WTC11 (cell line): ENCODE measurements at regions not wholly inside any gene's neighbourhood (a gene's known extent, or its start where the extent isn't known, plus 50 kb on each side); places are given as distances from the start of the nearest gene placed in this dataset.

ENCODE experiments used
- ATAC-seq: fragments of 200-7000 bp; cut with Tn5 transposase; 2 replicates; pipeline ENCODE4 v1.10.0; 2021; ENCODE audit warnings: mild to moderate bottlenecking, moderate library complexity
- CTCF ChIA-PET: fragments of 300-600 bp; sonication (Branson Sonifier 250); formaldehyde crosslinking; loops from one replicate; lab custom pipeline; 2021; ENCODE audit warnings: antibody characterized with exemption; lab: Charles Lee
- POLR2A ChIA-PET: fragments of 350-600 bp; sonication (Branson Sonifier 250); formaldehyde crosslinking; loops from one replicate; lab custom pipeline; 2021; ENCODE audit warnings: antibody characterized with exemption; lab: Charles Lee
- DNase-seq: peaks from one replicate; pipeline ENCODE4 v3.0.0; 2021; ENCODE audit warnings: low spot score
- H3K27ac Mint-ChIP-seq: 2 replicates; pipeline ENCODE4 v1.8.0; 2021; ENCODE audit warnings: mixed read lengths
- H3K27me3 Mint-ChIP-seq: 2 replicates; pipeline ENCODE4 v1.8.0; 2021; ENCODE audit warnings: low read depth, mild to moderate bottlenecking, moderate library complexity, mixed read lengths
- H3K36me3 Mint-ChIP-seq: 2 replicates; pipeline ENCODE4 v1.8.0; 2021; ENCODE audit warnings: mixed read lengths
- H3K4me1 Mint-ChIP-seq: 2 replicates; pipeline ENCODE4 v1.8.0; 2022; ENCODE audit warnings: mixed read lengths
- H3K4me3 Mint-ChIP-seq: 2 replicates; pipeline ENCODE4 v1.8.0; 2021; ENCODE audit warnings: mild to moderate bottlenecking, moderate library complexity, mixed read lengths
- H3K9me3 Mint-ChIP-seq: 2 replicates; pipeline ENCODE4 v1.8.0; 2021; ENCODE audit warnings: mixed read lengths
- ATF1 ChIP-seq: sonication (generic); formaldehyde crosslinking; IDR thresholded peaks from 2 replicates; pipeline ENCODE4 v1.8.1; 2023; ENCODE audit warnings: mild to moderate bottlenecking, moderate library complexity, missing genetic modification reagents
- ESRRA ChIP-seq: sonication (generic); formaldehyde crosslinking; IDR thresholded peaks from 2 replicates; pipeline ENCODE4 v1.8.1; 2022; ENCODE audit warnings: mild to moderate bottlenecking, missing genetic modification reagents, borderline replicate concordance
- ETV6 ChIP-seq: sonication (generic); formaldehyde crosslinking; IDR thresholded peaks from 2 replicates; pipeline ENCODE4 v1.8.1; 2022; ENCODE audit warnings: mild to moderate bottlenecking, missing genetic modification reagents
- GTF2I ChIP-seq: fragments of 250-450 bp; sonication (Bioruptor Pico); conservative IDR thresholded peaks from 2 replicates; pipeline ENCODE4 v1.4.0; 2021; ENCODE audit warnings: mild to moderate bottlenecking
- NR3C1 ChIP-seq: sonication (generic); formaldehyde crosslinking; conservative IDR thresholded peaks from 2 replicates; pipeline ENCODE4 v1.8.1; 2023; ENCODE audit warnings: low read depth, mild to moderate bottlenecking, missing genetic modification reagents
- SOX15 ChIP-seq: fragments of 250-450 bp; sonication (Bioruptor Pico); IDR thresholded peaks from 2 replicates; pipeline ENCODE4 v1.9.0; 2021; ENCODE audit warnings: mild to moderate bottlenecking
- ZNF219 ChIP-seq: sonication (generic); formaldehyde crosslinking; IDR thresholded peaks from 2 replicates; pipeline ENCODE4 v1.8.0; 2023; ENCODE audit warnings: missing genetic modification reagents, mild to moderate bottlenecking, borderline replicate concordance
- ZNF263 ChIP-seq: sonication (generic); formaldehyde crosslinking; IDR thresholded peaks from 2 replicates; pipeline ENCODE4 v1.8.1; 2022; ENCODE audit warnings: low read depth, mild to moderate bottlenecking, moderate library complexity, missing genetic modification reagents
- ZNF396 ChIP-seq: fragments of 250-450 bp; sonication (Bioruptor Pico); IDR thresholded peaks from 2 replicates; pipeline ENCODE4 v1.8.0; 2021; ENCODE audit warnings: mild to moderate bottlenecking, moderate library complexity, borderline replicate concordance
- ZNF423 ChIP-seq: fragments of 250-450 bp; sonication (Bioruptor Pico); IDR thresholded peaks from 2 replicates; pipeline ENCODE4 v2.1.2; 2022; ENCODE audit warnings: mild to moderate bottlenecking, moderate library complexity
- TF ChIP-seq, protein P1 (sequence below): sonication (generic); formaldehyde crosslinking; IDR thresholded peaks from 2 replicates; pipeline ENCODE4 v1.8.1; 2022; ENCODE audit warnings: low read depth, missing genetic modification reagents, borderline replicate concordance
- TF ChIP-seq, protein P2 (sequence below): sonication (generic); formaldehyde crosslinking; IDR thresholded peaks from 2 replicates; pipeline ENCODE4 v1.8.1; 2023; ENCODE audit warnings: mild to moderate bottlenecking, missing genetic modification reagents, moderate library complexity
- TF ChIP-seq, protein P3 (sequence below): fragments of 250-450 bp; sonication (Bioruptor Pico); IDR thresholded peaks from 2 replicates; pipeline ENCODE4 v1.8.0; 2021; ENCODE audit warnings: mild to moderate bottlenecking
- TF ChIP-seq, protein P4 (sequence below): sonication (generic); formaldehyde crosslinking; IDR thresholded peaks from 2 replicates; pipeline ENCODE4 v1.8.1; 2022; ENCODE audit warnings: mild to moderate bottlenecking, missing genetic modification reagents, moderate library complexity, borderline replicate concordance
- TF ChIP-seq, protein P5 (sequence below): fragments of 250-450 bp; sonication (Bioruptor Pico); IDR thresholded peaks from 2 replicates; pipeline ENCODE4 v2.1.2; 2022; ENCODE audit warnings: mild to moderate bottlenecking, moderate library complexity
- TF ChIP-seq, protein P6 (sequence below): fragments of 250-450 bp; sonication (Bioruptor Pico); IDR thresholded peaks from 2 replicates; pipeline ENCODE4 v1.9.0; 2021; ENCODE audit warnings: moderate library complexity, mild to moderate bottlenecking, inconsistent platforms, borderline replicate concordance
- TF ChIP-seq, protein P7 (sequence below): fragments of 250-450 bp; sonication (Bioruptor Pico); IDR thresholded peaks from 2 replicates; pipeline ENCODE4 v1.9.0; 2021; ENCODE audit warnings: mild to moderate bottlenecking, borderline replicate concordance
- TF ChIP-seq, protein P8 (sequence below): fragments of 200-600 bp; IDR thresholded peaks from 2 replicates; pipeline ENCODE4 v1.8.0; 2022; ENCODE audit warnings: antibody characterized with exemption

DNA sequence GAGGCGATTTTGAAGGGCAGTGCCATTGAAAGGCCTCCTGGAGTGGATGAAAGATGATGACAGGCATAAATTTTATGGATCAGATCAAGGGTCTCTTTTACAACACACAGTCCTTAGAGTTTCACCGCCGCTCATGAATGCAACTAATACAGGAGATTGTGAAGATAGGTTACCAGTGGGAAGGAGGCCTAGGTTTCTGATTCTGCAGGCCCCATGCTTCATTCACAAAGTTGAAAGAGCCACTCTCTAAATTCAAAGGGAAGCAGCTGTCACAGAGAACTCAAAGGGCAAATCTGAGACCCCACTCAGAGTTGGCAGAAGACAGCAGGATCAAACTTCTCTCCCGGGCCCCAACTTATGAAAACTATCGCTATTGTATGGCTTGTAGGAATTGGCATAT, 137.6 kb downstream of the MAP3K7 start:
- TF ChIP-seq, protein P1, sequence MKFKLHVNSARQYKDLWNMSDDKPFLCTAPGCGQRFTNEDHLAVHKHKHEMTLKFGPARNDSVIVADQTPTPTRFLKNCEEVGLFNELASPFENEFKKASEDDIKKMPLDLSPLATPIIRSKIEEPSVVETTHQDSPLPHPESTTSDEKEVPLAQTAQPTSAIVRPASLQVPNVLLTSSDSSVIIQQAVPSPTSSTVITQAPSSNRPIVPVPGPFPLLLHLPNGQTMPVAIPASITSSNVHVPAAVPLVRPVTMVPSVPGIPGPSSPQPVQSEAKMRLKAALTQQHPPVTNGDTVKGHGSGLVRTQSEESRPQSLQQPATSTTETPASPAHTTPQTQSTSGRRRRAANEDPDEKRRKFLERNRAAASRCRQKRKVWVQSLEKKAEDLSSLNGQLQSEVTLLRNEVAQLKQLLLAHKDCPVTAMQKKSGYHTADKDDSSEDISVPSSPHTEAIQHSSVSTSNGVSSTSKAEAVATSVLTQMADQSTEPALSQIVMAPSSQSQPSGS = no peak
- TF ChIP-seq ETV6 (CRISPR knock-in tag) (no peak), ZNF263 (CRISPR knock-in tag) (no peak), ESRRA (CRISPR knock-in tag) (no peak), ZNF423 (CRISPR knock-in tag) (no peak), GTF2I (no peak), ZNF219 (CRISPR knock-in tag) (no peak), NR3C1 (CRISPR knock-in tag) (no peak), ZNF396 (CRISPR knock-in tag) (no peak)
- TF ChIP-seq, protein P2, sequence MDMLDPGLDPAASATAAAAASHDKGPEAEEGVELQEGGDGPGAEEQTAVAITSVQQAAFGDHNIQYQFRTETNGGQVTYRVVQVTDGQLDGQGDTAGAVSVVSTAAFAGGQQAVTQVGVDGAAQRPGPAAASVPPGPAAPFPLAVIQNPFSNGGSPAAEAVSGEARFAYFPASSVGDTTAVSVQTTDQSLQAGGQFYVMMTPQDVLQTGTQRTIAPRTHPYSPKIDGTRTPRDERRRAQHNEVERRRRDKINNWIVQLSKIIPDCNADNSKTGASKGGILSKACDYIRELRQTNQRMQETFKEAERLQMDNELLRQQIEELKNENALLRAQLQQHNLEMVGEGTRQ = no peak
- TF ChIP-seq, protein P3, sequence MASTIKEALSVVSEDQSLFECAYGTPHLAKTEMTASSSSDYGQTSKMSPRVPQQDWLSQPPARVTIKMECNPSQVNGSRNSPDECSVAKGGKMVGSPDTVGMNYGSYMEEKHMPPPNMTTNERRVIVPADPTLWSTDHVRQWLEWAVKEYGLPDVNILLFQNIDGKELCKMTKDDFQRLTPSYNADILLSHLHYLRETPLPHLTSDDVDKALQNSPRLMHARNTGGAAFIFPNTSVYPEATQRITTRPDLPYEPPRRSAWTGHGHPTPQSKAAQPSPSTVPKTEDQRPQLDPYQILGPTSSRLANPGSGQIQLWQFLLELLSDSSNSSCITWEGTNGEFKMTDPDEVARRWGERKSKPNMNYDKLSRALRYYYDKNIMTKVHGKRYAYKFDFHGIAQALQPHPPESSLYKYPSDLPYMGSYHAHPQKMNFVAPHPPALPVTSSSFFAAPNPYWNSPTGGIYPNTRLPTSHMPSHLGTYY = no peak
- TF ChIP-seq, protein P4, sequence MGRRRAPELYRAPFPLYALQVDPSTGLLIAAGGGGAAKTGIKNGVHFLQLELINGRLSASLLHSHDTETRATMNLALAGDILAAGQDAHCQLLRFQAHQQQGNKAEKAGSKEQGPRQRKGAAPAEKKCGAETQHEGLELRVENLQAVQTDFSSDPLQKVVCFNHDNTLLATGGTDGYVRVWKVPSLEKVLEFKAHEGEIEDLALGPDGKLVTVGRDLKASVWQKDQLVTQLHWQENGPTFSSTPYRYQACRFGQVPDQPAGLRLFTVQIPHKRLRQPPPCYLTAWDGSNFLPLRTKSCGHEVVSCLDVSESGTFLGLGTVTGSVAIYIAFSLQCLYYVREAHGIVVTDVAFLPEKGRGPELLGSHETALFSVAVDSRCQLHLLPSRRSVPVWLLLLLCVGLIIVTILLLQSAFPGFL (CRISPR knock-in tag) = no peak
- Mint-ChIP-seq H3K4me1 (peaks cover 35% of the 10 kb centered on the region), H3K4me3 (no peak overlapping the region), H3K27ac (no peak overlapping the region), H3K27me3 (no peaks in the 10 kb centered on the region), H3K36me3 (no peaks in the 10 kb centered on the region), H3K9me3 (no peaks in the 10 kb centered on the region)
- ChIA-PET POLR2A (no interaction called here), CTCF (interaction anchor here (0.9 to 1.8 kb wide), 3 partner anchors 27 to 509 kb away, joined by 3 to 7 read pairs (median 5); no protein-coding TSS in a partner anchor)
- no peak for DNase-seq
- ATAC-seq = no peak

DNA sequence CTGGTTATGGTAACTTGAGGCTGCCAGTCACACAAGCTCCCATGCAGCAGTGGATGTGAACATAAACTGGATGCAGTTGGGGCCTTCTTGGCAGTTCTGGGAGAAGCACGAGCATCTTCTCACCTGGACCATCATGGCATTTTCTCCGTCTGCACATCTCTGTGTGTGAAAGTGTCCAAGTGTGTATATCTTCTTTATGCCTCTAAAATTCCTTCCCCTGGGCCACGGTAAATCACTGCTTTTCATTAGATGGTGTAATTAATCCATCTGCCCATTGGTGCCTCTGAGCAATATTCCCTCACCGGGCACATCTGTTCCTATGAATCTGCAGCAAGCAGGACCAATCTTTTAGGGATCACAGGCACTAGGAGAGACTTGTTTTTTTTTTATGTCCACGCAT, 138.0 kb downstream of the MAP3K7 start:
- Mint-ChIP-seq H3K36me3 (no peaks in the 10 kb centered on the region), H3K27me3 (no peaks in the 10 kb centered on the region), H3K4me1 (peaks cover 35% of the 10 kb centered on the region), H3K4me3 (no peak overlapping the region), H3K27ac (no peak overlapping the region), H3K9me3 (no peaks in the 10 kb centered on the region)
- CTCF ChIA-PET = interaction anchor here (1.3 kb wide), 1 partner anchor 30 kb away, joined by 7 read pairs; no protein-coding TSS in a partner anchor
- no peak for DNase-seq
- no peak for ATAC-seq
- POLR2A ChIA-PET = no interaction called here
- TF ChIP-seq, protein P2 = no peak
- TF ChIP-seq, protein P5, sequence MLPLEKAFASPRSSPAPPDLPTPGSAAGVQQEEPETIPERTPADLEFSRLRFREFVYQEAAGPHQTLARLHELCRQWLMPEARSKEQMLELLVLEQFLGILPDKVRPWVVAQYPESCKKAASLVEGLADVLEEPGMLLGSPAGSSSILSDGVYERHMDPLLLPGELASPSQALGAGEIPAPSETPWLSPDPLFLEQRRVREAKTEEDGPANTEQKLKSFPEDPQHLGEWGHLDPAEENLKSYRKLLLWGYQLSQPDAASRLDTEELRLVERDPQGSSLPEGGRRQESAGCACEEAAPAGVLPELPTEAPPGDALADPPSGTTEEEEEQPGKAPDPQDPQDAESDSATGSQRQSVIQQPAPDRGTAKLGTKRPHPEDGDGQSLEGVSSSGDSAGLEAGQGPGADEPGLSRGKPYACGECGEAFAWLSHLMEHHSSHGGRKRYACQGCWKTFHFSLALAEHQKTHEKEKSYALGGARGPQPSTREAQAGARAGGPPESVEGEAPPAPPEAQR = no peak
- TF ChIP-seq, protein P6, sequence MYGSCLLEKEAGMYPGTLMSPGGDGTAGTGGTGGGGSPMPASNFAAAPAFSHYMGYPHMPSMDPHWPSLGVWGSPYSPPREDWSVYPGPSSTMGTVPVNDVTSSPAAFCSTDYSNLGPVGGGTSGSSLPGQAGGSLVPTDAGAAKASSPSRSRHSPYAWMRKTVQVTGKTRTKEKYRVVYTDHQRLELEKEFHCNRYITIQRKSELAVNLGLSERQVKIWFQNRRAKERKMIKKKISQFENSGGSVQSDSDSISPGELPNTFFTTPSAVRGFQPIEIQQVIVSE (CRISPR knock-in tag) = no peak
- TF ChIP-seq SOX15 = no peak
- TF ChIP-seq, protein P7, sequence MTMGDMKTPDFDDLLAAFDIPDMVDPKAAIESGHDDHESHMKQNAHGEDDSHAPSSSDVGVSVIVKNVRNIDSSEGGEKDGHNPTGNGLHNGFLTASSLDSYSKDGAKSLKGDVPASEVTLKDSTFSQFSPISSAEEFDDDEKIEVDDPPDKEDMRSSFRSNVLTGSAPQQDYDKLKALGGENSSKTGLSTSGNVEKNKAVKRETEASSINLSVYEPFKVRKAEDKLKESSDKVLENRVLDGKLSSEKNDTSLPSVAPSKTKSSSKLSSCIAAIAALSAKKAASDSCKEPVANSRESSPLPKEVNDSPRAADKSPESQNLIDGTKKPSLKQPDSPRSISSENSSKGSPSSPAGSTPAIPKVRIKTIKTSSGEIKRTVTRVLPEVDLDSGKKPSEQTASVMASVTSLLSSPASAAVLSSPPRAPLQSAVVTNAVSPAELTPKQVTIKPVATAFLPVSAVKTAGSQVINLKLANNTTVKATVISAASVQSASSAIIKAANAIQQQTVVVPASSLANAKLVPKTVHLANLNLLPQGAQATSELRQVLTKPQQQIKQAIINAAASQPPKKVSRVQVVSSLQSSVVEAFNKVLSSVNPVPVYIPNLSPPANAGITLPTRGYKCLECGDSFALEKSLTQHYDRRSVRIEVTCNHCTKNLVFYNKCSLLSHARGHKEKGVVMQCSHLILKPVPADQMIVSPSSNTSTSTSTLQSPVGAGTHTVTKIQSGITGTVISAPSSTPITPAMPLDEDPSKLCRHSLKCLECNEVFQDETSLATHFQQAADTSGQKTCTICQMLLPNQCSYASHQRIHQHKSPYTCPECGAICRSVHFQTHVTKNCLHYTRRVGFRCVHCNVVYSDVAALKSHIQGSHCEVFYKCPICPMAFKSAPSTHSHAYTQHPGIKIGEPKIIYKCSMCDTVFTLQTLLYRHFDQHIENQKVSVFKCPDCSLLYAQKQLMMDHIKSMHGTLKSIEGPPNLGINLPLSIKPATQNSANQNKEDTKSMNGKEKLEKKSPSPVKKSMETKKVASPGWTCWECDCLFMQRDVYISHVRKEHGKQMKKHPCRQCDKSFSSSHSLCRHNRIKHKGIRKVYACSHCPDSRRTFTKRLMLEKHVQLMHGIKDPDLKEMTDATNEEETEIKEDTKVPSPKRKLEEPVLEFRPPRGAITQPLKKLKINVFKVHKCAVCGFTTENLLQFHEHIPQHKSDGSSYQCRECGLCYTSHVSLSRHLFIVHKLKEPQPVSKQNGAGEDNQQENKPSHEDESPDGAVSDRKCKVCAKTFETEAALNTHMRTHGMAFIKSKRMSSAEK (CRISPR knock-in tag) = no peak
- no peak for TF ChIP-seq ATF1 (CRISPR knock-in tag)
- TF ChIP-seq, protein P8, sequence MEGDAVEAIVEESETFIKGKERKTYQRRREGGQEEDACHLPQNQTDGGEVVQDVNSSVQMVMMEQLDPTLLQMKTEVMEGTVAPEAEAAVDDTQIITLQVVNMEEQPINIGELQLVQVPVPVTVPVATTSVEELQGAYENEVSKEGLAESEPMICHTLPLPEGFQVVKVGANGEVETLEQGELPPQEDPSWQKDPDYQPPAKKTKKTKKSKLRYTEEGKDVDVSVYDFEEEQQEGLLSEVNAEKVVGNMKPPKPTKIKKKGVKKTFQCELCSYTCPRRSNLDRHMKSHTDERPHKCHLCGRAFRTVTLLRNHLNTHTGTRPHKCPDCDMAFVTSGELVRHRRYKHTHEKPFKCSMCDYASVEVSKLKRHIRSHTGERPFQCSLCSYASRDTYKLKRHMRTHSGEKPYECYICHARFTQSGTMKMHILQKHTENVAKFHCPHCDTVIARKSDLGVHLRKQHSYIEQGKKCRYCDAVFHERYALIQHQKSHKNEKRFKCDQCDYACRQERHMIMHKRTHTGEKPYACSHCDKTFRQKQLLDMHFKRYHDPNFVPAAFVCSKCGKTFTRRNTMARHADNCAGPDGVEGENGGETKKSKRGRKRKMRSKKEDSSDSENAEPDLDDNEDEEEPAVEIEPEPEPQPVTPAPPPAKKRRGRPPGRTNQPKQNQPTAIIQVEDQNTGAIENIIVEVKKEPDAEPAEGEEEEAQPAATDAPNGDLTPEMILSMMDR = no peak
